K562 (cell line): ENCODE measurements at regions not wholly inside any gene's neighbourhood (a gene's known extent, or its start where the extent isn't known, plus 50 kb on each side); places are given as distances from the start of the nearest gene placed in this dataset.
A peak's percentile ranks its signal among the peaks of the same experiment; 100 is the strongest.

Experiments
- ATAC-seq: fragments of 200-7000 bp; cut with Tn5 transposase; 3 replicates; pipeline ENCODE4 v1.9.1; 2020; ENCODE audit warnings: moderate library complexity
- BruUV-seq: library from RNA; stranded (reverse); fragments of 400-500 nt; replicated peaks from 2 replicates; lab custom pipeline; 2021; lab: Mats Ljungman, UMichigan
- CTCF ChIA-PET: fragments of 300-600 bp; formaldehyde crosslinking; extraction: SDS; loops from one replicate; lab custom pipeline; 2021; ENCODE audit warnings: low intra/inter-chr PET ratio; lab: Yijun Ruan, JAX
- POLR2A ChIA-PET: fragments of 300-600, 350-650 bp; sonication (Branson Sonifier 250); formaldehyde crosslinking; extraction: SDS; loops from one replicate; lab custom pipeline; 2021; ENCODE audit warnings: antibody characterized with exemption, inconsistent platforms; lab: Yijun Ruan, JAX
- DNase-seq, 4 experiments: peaks; one replicate each; pipeline versions ENCODE4 v3.0.0 to v3.0.0-alpha.2; 2011 to 2018; ENCODE audit warnings: low spot score in 3 of 4, mixed read lengths in 3 of 4; ENCODE audit errors: extremely low read depth in 1 of 4
- FAIRE-seq: peaks from 2 replicates; lab custom pipeline; 2011; peaks lifted over from hg19 to GRCh38; lab: Jason Lieb, UNC
- H2AFZ ChIP-seq: 2 replicates; pipeline ENCODE4 v1.6.0; 2011; ENCODE audit warnings: low read depth, low read length, control low read depth, inconsistent platforms
- H3K27ac ChIP-seq: fragments of 200-600 bp; 3 replicates; pipeline ENCODE4 v1.8.0; 2011; ENCODE audit warnings: low read depth, mild to moderate bottlenecking, control low read depth, inconsistent platforms, low read length, moderate library complexity, mixed read lengths; ENCODE audit errors: extremely low read depth
- H3K27me3 ChIP-seq, 2 experiments: fragments of 300-600 bp in 1 of 2; 2 replicates in 1 of 2; 3 replicates in 1 of 2; pipeline versions ENCODE4 v1.6.0 to v1.8.0; 2011; ENCODE audit warnings: inconsistent platforms in 2 of 2, low read length in 2 of 2, mild to moderate bottlenecking in 1 of 2, mixed read lengths in 1 of 2, moderate library complexity in 1 of 2; ENCODE audit not compliant: control insufficient read depth in 2 of 2, insufficient read depth in 2 of 2
- H3K36me3 ChIP-seq: fragments of 300-600 bp; 3 replicates; pipeline ENCODE4 v1.8.0; 2011; ENCODE audit warnings: mild to moderate bottlenecking, low read length, inconsistent platforms; ENCODE audit not compliant: control insufficient read depth, insufficient read depth
- H3K4me1 ChIP-seq, 2 experiments: fragments of 200-600 bp in 1 of 2; replicated peaks in 1 of 2; 2 replicates in 1 of 2; 3 replicates in 1 of 2; pipeline versions ENCODE4 v1.5.1 to v1.8.0; 2011; ENCODE audit warnings: inconsistent platforms in 2 of 2, low read length in 2 of 2, mild to moderate bottlenecking in 1 of 2, mixed read lengths in 1 of 2, moderate library complexity in 1 of 2; ENCODE audit not compliant: control insufficient read depth in 2 of 2, insufficient read depth in 2 of 2
- H3K4me2 ChIP-seq: 2 replicates; pipeline ENCODE4 v1.6.1; 2011; ENCODE audit warnings: low read length, control low read depth, inconsistent platforms, mixed read lengths; ENCODE audit not compliant: insufficient read depth
- H3K4me3 ChIP-seq: fragments of 200-600 bp; sonication (generic), shearing (Covaris generic); 2 replicates; pipeline ENCODE4 v1.5.1; 2016; ENCODE audit warnings: control low read depth, inconsistent platforms
- H3K79me2 ChIP-seq: fragments of 200-600 bp; 3 replicates; pipeline ENCODE4 v1.8.0; 2011; ENCODE audit warnings: low read length, inconsistent platforms; ENCODE audit not compliant: control insufficient read depth, insufficient read depth
- H3K9ac ChIP-seq, 2 experiments: 2 replicates each; pipeline versions ENCODE4 v1.6.0 to v1.6.1; 2011; ENCODE audit warnings: low read depth in 2 of 2, low read length in 2 of 2, control low read depth in 1 of 2, inconsistent platforms in 1 of 2, mild to moderate bottlenecking in 1 of 2, mixed read lengths in 1 of 2; ENCODE audit not compliant: insufficient read depth in 1 of 2
- H3K9me1 ChIP-seq: one replicate; pipeline ENCODE4 v1.6.0; 2011; ENCODE audit warnings: inconsistent platforms, mild to moderate bottlenecking, low read length, moderate library complexity; ENCODE audit not compliant: control insufficient read depth, insufficient read depth
- H3K9me3 ChIP-seq: replicated peaks from 2 replicates; pipeline ENCODE4 v1.5.1; 2011; ENCODE audit warnings: low read depth, low read length, inconsistent platforms; ENCODE audit not compliant: control insufficient read depth, insufficient read depth
- H4K20me1 ChIP-seq: replicated peaks from 2 replicates; pipeline ENCODE4 v1.6.1; 2011; ENCODE audit warnings: low read length, inconsistent platforms, mixed read lengths; ENCODE audit not compliant: control insufficient read depth, insufficient read depth
- BHLHE40 ChIP-seq: IDR thresholded peaks from 2 replicates; pipeline ENCODE4 v1.6.1; 2011; ENCODE audit warnings: low read length, improper control_type of control experiment
- C11orf30 ChIP-seq: fragments of 450-650 bp; IDR thresholded peaks from 2 replicates; pipeline ENCODE4 v1.6.1; 2016; ENCODE audit warnings: low read depth, mild to moderate bottlenecking
- CEBPB ChIP-seq: fragments of 450-650 bp; IDR thresholded peaks from 2 replicates; pipeline ENCODE4 v1.6.1; 2016; ENCODE audit warnings: missing genetic modification characterization, missing compliant biosample characterization
- FOXK2 ChIP-seq, 2 experiments: fragments of 450-650 bp; IDR thresholded peaks in 1 of 2; conservative IDR thresholded peaks in 1 of 2; 2 replicates each; pipeline ENCODE4 v1.6.1; 2016; ENCODE audit warnings: low read depth in 2 of 2, mild to moderate bottlenecking in 1 of 2
- FOXO4 ChIP-seq: fragments of 450-650 bp; formaldehyde crosslinking; IDR thresholded peaks from 2 replicates; pipeline ENCODE4 v1.4.0; 2020; ENCODE audit warnings: mild to moderate bottlenecking, moderate library complexity
- LCOR ChIP-seq: sonication (generic); formaldehyde crosslinking; IDR thresholded peaks from 2 replicates; pipeline ENCODE4 v1.8.0; 2022; ENCODE audit warnings: mild to moderate bottlenecking, missing genetic modification reagents
- MCM3 ChIP-seq: fragments of 450-650 bp; IDR thresholded peaks from 2 replicates; pipeline ENCODE4 v1.6.1; 2016
- PRDM10 ChIP-seq: fragments of 450-650 bp; IDR thresholded peaks from 2 replicates; pipeline ENCODE4 v1.6.1; 2018; ENCODE audit not compliant: partially characterized antibody
- SAFB2 ChIP-seq: fragments of 200-400 bp; formaldehyde crosslinking; IDR thresholded peaks from 2 replicates; pipeline ENCODE4 v1.6.1; 2018; ENCODE audit warnings: borderline replicate concordance, low read length, low read depth, moderate library complexity; ENCODE audit not compliant: severe bottlenecking
- TCF7L2 ChIP-seq: fragments of 150-350 bp; IDR thresholded peaks from 2 replicates; pipeline ENCODE4 v1.6.1; 2016; ENCODE audit warnings: low read depth, mild to moderate bottlenecking, low read length, moderate library complexity
- TFAP4 ChIP-seq: sonication (generic); formaldehyde crosslinking; IDR thresholded peaks from 2 replicates; pipeline ENCODE4 v1.8.0; 2022; ENCODE audit warnings: missing genetic modification reagents, mild to moderate bottlenecking, moderate library complexity, borderline replicate concordance
- ZNF24 ChIP-seq: fragments of 450-650 bp; IDR thresholded peaks from 2 replicates; pipeline ENCODE4 v1.6.1; 2016
- ZNF274 ChIP-seq: IDR thresholded peaks from 2 replicates; pipeline ENCODE4 v1.6.1; 2011; ENCODE audit warnings: low read depth, mild to moderate bottlenecking, low read length, moderate library complexity, borderline replicate concordance
- ZNF589 ChIP-seq: fragments of 200-800 bp; sonication (Bioruptor generic); IDR thresholded peaks from 2 replicates; pipeline ENCODE4 v1.6.1; 2016; ENCODE audit warnings: low read depth, missing genetic modification characterization, missing compliant biosample characterization
- WGBS: fragments of 100-300 bp; shearing (Covaris generic); methylation state at CpG from one replicate; pipeline ENCODE4 v1.1.6; 2016; ENCODE audit warnings: low coverage, mixed read lengths; ENCODE audit not compliant: insufficient coverage; ENCODE audit errors: missing lambda C conversion rate; 5-methylcytosine and 5-hydroxymethylcytosine counted together
- in situ Hi-C: fragments of 300-500 bp; cut with MboI; formaldehyde crosslinking; loops from 4 replicates; pipeline ENCODE4 v1.15.0; 2018; ENCODE audit warnings: inconsistent platforms, mixed read lengths
- intact Hi-C: fragments of 100-400 bp; cut with micrococcal nuclease; formaldehyde crosslinking; loops from 2 replicates; pipeline ENCODE4 v1.14.2; 2022

- TF ChIP-seq SAFB2 (no peak), FOXO4 (CRISPR knock-in tag) (no peak), ZNF274 (no peak), TCF7L2 (no peak), BHLHE40 (peak; percentile 45; the same call in 1 of the 2 replicates), ZNF589 (CRISPR knock-in tag) (no peak), C11orf30 (no peak), ZNF24 (no peak)
Measured at GRCh38 chr6:170225852-170226417, 64.9 kb downstream of the DLL1 start (continued).

- no peak overlapping the region for H3K27ac ChIP-seq
- POLR2A ChIA-PET: no interaction called here
- peaks cover 16% of the 10 kb centered on the region; the same call in 1 of the 2 replicates for H4K20me1 ChIP-seq
- DNase-seq (no peak), ATAC-seq (no peak), FAIRE-seq (no peak)
- intact Hi-C loops: loop anchor here (10.0 kb wide), 1 partner anchor 290 kb away; no protein-coding TSS in a partner anchor
- no peak overlapping the region for H3K4me2 ChIP-seq
- H3K36me3 ChIP-seq: no peaks in the 10 kb centered on the region
- H3K27me3 ChIP-seq: peaks cover 71 to 85% of the 10 kb centered on the region in 2 experiments
- BruUV-seq: no TSS peak
- H2AFZ ChIP-seq: no peak overlapping the region
- peaks cover 0 to 11% of the 10 kb centered on the region in 2 experiments; a peak in 1 of 5 replicates for H3K4me1 ChIP-seq
- H3K79me2 ChIP-seq: no peaks in the 10 kb centered on the region
- no peak overlapping the region for H3K4me3 ChIP-seq
- H3K9me3 ChIP-seq: no peaks in the 10 kb centered on the region
- no peaks in the 10 kb centered on the region for H3K9me1 ChIP-seq
- WGBS: under 1% methylated on average over 23 of the region's 23 CpGs
- in situ Hi-C loops: no loop called here
- CTCF ChIA-PET: no interaction called here
- H3K9ac ChIP-seq: no peak overlapping the region
- TF ChIP-seq TFAP4 (CRISPR knock-in tag) (no peak), FOXK2 (conservative IDR thresholded peaks at IDR 0.05 in 1 of 2, IDR thresholded peaks at IDR 0.05 in 1 of 2; ENCODE audit: low read depth in 2 of 2) (no peak), LCOR (CRISPR knock-in tag) (no peak), PRDM10 (no peak), CEBPB (tag) (peak; percentile 65), MCM3 (0 out of 2 replicates have a peak, but pooled peaks have one; percentile 46)
Measured at GRCh38 chr6:170224694-170225660, 65.9 kb downstream of the DLL1 start.
